Fibroblast of skin of scalp (primary cell): ENCODE measurements at regions not wholly inside any gene's neighbourhood (a gene's known extent, or its start where the extent isn't known, plus 50 kb on each side); places are given as distances from the start of the nearest gene placed in this dataset.
A peak's percentile ranks its signal among the peaks of the same experiment; 100 is the strongest.
"Not testable (repeated sequence)": the region's sequence is repeated elsewhere in the genome, so short reads cannot be mapped to it uniquely, and the experiment has no call there.

ENCODE experiments used
- DNase-seq: peaks from one replicate; pipeline ENCODE4 v3.0.0-alpha.2; 2013

DNA sequence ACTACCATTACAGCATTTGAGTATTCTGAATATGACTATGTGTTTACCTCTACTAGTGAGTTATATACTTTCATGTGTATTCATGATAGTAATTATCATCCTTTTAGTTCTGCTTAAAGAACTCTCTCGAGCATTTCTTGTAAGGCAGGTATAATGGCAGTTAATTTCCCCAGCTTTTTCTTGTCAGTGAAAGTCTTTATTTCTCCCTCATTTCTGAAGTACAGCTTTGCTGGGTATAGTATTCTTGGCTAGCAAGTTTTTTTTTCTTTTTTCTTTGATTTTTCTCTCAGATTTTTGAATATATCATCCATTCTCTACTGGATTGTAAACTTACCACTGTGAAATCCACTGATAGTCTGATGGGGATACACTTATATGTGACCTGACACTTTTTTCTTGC is 165.9 kb upstream of the ARHGAP5 start:
- DNase-seq = no peak

DNA sequence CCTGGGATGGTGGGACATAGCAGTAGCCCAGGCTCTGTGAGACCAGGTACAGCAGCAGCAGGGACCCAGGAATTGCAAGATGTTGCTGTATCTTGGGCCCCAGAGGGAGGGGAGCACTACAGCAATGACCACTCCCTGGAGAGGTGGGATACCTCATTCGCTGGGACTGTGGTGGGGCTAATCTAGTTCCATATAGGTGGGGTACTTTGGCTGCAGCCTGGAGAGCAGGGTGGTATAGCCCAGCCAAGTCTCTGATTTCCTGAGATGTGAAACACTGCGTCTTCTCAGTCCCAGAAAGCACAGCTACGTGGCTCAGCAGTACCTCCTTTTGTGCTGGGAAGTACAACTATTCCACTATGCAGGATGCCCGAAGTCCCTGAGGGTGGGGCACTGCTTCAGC is 163.7 kb upstream of the ARHGAP5 start:
- no peak for DNase-seq

DNA sequence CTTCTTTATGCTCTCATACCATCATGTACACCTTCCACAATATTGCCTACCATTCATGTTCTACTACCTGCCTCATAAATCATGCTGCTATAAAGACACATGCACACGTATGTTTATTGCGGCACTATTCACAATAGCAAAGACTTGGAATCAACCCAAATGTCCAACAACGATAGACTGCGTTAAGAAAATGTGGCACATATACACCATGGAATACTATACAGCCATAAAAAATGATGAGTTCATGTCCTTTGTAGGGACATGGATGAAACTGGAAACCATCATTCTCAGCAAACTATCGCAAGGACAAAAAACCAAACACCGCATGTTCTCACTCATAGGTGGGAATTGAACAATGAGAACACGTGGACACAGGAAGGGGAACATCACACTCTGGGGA is 158.8 kb upstream of the ARHGAP5 start:
- not testable (repeated sequence) for DNase-seq

DNA sequence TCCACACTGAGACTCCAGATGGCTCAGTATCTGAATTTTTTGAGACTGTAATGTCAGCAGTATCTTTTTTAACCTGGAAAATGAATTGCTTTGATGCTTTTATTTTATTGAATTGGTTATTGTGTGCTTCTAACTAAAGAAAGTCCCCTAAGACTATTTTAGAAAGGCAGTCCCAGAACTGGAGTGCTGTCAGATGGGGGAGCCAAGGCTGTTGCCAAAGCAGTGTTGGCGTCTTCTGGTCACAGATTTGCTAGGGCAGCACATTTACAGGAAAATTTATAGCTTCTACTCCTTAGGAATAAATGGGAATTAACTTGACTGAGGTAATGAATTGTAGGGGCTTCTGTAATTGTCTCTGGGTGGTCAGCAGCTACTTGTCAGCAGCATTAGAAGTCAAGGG is 157.1 kb upstream of the ARHGAP5 start:
- no peak for DNase-seq

DNA sequence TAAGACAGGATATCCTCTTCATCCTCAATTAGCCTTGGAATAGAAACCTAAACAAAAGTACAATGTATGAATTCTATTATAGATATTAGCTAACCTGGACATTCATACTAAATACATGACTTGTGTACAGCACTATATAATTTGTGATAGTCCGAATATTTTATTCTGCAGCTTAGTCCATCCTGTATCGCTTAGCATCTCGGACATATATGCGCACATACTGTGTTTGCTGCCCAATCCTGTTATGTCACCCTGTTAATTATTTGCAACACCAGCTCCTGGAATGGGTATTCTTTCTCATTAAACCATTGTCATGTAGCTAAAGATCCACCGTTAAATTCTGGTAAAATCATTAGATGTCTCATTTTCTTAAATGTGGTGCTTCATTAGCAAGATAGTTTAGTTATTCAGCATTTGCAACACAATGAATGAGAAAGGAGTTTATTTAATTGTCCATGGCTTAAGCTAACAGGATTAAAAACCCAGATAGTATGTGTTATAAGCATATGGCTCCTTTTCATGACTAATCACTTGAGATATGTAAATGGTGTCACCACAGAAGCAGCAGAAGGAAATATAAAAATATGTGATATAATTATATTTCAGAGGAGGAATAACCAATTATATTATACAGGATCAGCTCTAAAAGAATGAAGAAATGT is 156.0 kb upstream of the ARHGAP5 start:
- DNase-seq = peak; percentile 44

DNA sequence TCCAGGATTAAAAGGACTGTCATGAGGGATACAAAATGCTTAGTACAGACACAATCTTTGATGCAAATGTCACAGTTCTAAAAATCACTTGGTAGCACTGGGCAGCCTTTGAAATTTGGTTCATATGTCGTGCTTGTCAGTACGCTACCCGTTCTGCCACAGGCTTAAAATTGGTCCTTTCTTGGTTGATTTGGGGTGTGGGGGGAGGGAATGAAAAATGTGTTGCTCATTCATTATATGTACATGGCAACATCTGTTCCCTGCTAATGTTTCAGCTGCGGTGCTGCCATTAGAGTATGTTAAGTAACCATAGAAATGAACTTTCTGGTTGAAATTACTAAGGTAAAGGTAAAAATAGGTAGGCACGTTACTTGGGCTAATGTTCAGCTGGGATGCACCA is 155.4 kb upstream of the ARHGAP5 start:
- peak; percentile 20 for DNase-seq

DNA sequence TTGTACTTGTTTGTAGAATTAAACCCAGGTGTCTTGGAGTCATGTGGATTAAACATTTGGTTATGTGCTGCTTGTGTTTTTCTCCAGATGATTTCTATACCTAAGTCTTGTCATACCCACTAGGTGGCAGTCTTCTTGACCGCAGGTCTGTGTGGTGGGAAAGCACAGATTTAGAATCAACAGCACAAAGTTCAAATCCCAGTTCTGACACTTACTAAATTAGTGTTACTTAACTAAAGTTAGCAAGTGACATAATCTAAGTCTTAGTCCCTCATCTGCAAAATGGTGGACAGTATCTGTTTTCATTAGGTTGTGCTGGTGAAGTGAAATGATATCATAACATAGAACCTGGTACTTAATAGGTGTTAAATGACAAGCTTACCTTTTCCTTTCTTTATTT is 151.0 kb upstream of the ARHGAP5 start:
- no peak for DNase-seq

DNA sequence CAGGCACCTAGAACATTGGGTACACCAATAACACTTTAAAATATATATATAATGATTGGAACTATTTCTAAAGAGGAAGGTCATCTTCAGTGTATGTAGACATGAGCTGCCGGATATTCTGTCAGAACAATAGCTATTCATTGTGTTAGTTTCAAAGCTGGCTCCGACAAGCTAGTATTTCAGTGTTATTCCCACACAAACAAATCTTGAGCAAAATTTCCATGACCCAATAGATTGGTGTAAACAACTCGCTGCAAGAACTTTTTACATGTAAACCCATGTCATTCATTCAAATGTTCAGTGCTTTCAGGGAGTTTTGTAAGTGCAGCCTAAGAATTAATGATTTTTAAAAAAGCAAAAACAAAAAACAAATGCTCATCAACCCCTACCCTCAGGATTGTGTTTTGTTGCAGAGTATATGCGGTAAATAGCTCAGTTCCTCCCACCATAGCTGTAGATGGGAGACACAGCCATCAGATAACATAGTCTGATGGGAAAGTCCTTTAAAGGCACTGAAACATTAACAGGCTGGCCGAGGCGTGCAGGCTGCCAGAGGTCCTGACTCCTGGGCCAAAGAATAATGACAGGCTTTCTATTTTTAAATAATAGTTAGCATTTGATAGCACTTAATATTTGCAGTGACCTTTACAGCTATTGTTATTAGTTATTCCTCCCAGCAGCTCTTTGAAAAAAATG is 150.3 kb upstream of the ARHGAP5 start:
- DNase-seq = no peak

DNA sequence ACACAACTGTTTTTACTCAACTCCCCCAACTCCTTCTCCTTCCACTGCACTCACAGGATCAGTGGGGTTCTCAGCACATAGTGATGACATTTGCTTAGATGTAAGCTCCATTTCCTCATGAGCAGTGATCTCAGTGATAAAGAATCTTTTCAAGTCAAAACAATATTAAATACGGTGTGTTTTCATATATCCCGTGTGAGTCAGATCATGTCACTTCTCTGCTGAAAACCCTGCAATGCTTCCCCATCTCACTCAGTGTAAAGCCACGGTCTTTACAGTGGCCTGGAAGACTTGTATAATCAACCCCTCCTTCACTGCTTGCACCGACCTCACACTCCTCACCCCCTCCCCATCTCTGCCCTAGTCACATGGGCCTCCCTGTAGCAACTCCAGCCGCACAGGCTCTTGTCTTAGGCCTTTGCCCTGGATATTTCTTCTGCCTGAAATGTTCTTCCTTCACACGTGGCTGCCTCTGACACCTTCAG is 149.7 kb upstream of the ARHGAP5 start:
- DNase-seq = peak; percentile 95

DNA sequence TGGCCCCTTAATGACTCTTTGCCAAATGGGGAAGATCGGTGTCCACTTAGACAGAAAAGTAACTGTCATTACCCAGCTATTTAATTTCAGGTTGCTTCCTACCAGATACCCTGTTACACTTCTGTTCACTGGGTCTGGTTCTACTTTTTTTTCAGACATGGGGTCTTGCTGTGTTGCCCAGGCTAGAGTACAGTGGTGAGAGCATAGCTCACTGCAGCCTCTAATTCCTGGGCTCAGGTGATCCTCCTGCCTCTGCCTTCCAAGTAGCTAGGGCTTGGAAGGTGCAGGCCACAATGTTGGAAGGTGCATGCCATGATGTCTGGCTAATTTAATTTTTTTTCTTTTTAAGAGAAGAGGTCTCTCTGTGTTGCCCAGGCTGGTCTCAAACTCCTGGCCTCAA is 147.0 kb upstream of the ARHGAP5 start:
- no peak for DNase-seq

DNA sequence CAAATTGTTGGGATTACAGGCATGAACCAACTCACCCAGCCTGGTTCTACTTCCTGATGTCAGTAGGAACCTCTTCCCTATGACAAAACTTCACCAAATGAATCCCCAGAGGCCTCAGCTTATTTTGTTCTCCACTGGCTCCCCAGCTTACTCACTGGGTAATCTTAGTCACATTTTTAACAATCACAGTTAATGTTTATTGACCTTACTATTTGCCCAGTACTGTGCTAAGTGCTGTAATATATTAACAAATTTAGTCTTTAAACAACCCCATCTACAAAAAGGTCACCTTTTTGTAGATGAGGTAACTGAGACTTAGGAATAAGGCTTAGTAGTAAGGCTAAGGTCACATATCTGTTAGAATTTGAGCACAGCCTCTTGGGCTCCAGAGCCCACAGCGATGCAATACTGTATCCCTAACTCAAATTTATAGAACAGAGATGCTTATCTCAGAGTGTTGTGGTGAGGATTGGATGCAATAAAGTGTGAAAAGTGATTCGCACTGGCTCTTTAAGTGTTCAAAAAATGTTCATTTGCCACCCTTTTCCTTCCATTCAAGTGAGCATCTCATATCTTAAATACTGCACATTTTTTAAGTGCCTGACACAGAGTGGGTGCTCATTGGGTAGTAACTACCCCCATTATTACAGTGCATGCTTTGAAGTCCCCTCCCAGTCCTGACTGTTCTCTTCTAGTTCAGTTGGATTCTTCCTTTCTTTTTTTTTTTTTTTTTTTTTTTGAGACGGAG is 146.4 kb upstream of the ARHGAP5 start:
- DNase-seq = peak; percentile 79

DNA sequence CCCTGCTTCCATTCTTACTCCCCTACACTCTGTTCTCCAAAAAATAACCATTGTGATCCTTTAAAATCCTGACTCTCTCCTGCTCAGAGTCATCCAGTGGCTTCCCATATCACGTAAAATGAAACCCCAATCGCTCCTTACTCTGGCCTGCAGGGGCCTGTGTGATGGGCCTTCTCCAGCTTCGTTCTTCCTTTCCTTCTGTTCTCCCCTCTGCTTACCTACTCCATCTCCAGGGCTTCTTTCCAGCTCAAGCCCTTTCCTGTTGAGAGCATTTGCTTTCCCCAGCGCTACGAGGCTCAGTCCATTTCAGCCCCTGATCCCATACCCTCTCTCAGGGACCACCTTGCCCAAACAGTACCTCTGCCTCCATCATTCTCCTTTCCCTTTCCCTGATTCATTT is 144.4 kb upstream of the ARHGAP5 start:
- no peak for DNase-seq

DNA sequence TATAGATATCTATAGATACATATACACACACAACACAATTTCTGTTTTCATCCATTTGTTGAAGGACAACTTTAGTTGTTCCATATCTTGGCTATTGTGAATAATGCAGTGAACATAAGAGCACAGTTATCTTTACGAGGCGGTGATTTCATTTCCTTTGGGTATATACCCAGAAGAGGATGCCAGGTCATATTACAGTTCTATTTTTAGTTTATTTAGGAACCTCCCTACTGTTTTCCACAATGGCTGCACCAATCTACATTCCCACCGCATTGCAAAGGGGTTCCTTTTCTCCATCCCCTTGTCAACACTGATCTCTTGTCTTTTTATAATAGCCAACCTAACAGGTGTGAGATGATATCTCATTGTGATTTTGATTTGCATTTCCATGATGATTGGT is 143.4 kb upstream of the ARHGAP5 start:
- DNase-seq = no peak

DNA sequence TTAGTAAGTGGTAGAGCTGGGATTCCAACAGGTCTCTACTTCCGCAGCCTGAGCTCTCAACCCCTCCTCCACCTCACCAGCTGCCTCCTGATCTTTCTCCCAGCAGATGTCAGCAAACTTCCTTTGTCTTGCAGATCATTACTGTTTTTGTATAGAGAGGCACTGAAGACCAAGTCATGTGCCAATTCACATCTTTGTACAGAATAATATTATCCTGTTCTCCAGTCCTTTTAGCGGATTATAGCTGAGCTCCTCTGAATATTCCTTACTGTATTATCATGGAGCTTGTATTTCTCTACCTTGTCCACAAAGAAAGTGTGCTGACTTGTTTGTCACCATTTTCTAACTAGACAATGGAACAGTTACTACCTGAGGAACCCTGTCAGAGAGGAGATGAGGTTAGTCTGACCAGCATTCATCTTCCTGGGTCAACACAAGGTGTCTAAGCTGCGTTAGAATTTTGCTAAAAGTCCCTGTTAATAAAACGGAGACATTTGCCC is 142.3 kb upstream of the ARHGAP5 start:
- DNase-seq = peak; percentile 64

DNA sequence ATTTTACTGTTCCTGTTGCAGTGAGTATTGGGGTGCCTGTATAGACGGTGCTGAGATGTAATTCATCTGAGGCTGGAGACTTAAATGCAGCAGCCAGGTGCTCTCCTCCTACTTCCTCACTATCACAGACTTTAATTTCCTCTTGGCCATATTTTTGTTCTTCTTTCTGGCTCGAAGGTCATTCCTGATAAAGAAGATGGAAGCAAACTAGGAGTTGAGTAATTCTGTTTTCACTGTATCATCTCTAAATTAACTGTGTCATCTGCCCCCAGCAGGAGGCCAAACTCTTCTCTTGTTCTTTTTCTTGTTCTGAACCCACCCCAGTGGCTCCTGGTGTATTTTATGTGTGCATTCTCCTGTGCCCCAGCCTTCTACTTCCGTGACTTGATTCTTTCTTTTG is 141.7 kb upstream of the ARHGAP5 start:
- no peak for DNase-seq

DNA sequence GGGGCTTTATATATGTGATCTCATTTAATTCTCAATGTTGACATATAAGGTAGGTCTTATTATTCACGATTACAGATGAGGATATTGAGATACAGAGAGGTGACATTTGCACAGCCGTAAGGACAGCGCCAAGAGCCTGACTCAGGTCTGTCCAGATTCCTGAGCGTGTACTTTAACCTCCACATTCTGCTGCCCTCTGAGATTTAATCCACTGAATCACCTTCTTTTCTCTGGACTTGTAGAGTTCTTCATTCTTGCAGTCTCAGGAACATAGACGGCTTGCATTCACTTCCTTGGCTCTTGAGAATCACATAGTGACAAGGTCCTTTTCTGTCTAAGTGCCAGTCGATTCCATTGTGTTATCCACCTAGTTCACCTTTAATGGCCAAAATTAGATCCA is 141.0 kb upstream of the ARHGAP5 start:
- no peak for DNase-seq

DNA sequence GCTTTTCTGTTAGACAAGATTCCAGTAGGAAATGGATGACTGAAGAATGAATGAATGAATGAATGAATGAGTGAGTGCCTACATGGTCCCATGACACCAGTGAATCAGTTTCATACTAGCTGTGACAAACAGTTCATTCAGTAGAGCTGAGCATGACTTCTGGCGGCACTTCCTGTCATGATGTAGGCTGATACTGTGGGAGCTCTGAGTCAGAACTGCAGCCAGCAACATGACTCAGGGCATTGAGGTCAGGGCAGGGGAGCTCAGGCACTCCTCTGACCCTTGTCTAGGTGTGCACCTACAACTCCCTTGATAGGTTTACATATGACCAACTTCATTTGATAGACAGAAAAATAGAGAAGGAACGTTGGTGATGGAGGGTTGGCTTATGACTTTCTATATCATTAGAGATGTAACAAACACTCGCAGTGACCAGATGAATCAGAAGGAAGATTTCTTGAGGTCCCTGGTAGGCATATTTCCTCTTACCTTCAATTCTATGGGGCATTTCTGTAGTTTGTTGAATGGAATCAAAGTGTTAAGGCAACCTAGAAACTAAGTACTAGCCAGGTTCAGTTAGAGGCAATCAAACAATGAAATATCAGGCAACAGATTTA is 139.3 kb upstream of the ARHGAP5 start:
- peak; percentile 79 for DNase-seq

DNA sequence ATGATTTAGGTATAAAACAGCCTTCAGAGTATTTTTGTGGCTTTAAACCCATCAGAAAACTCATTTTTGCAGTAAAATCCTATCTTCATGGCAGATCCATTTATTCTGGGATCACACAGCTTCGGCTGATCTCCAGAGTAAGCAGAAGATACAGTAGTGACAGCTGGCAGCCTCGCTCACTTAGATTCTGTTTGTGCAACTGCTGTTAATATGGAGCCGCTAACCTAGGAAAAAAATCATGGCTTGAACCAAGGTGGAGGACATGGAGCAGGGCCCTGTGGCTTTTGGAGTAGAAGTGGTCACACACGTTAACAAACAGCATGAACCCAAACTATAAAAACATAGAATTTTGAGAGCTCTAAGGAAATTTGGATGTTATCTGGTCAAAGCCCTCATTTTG is 137.2 kb upstream of the ARHGAP5 start:
- DNase-seq = no peak

DNA sequence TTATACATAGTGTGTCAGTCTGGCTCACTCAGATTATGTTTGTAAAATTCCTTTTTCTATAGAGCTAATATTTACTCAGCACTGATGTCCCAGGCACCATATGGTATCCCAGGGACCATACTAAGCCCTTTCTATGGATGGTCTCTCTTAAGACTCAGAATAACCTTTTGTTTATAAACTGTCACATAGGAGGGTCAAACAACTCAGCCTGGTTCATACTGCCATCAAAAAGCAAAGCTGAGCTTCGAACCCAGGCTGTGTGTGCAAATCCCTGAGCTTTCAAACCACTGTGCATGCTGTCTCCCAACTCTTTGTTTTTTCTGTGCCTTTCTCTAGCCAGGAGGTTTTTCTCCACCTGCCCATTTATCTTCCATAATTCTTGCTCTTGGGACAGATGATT is 135.6 kb upstream of the ARHGAP5 start:
- DNase-seq = no peak

DNA sequence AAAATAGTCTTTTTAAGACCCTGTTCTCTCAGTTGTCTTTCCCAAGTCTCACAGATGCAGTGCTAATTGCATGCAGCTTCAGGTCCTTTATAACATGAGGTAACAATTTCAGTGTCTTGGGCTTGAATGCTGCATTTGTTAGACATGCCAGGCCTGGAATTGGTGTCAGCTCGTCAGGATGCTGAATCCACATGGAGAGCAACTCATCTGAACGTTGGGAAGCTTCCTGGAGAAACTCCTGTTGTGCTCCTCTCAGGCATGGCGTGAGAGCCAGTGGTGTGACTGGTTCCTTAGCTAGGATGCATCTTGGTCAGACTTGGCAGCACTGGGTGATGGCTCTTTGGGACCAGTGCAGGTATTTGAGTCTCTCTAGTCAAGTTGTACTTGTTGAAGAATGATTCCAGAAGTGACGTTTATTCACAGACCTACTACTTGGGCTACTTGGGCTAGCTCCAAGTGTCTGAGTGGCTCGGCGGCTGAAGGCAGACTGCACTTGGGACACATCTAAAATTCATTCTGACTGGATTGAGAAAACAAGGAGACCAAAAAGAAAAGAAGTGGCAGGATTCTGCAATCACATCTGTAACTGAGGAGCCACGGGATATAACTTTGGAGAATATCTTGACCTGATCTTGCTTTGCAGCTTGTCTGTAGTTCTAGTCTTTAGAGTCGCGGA is 134.8 kb upstream of the ARHGAP5 start:
- DNase-seq = no peak

DNA sequence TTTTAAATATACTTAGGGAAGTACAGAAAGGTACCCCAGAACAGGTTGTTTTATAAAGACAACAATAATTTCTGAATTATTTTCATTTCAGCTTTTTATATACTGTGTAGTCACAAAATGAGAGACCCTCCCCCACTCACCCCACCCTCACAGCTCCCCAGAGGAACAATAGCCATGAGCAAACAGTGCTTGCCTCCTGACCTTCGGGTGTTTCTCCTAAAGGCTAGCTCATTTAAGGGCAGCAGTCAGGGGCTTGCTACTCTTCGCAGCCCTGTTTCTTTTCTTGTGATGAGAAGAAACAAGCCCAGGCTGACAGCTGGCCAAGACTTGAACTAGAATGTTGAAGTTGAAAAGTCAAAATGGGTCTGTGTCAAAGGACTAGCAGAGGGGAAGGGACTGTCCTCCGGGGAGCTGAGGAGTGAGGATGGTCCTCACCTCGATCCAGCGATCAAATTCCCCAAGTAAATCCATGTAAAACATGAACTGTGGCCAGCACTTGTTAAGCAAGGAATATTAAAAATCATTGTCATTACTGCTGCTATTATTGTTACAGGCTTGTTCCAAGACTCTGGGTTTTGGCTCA is 133.8 kb upstream of the ARHGAP5 start:
- no peak for DNase-seq

DNA sequence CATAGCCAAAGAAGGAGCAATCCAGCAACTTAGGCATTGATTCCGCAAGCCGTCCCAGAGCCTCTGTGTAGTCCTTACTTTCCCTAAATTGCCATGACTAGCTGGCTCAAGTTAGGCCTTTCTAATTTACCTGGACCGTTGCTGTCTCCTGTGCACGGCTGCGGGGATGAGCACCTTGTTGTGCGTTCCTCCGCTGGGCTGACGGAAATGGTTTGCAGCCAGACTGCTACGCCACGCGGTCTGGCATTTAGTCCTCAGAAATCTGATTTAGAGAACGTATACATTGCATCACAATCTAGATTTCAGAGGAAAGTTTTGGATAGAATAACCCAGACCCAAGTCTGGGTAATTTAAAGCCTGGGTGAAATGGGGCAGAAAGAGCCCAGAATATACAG is 133.2 kb upstream of the ARHGAP5 start:
- DNase-seq = no peak
